ENCODE measurements at regions not wholly inside any gene's neighbourhood (a gene's known extent, or its start where the extent isn't known, plus 50 kb on each side); places are given as distances from the start of the nearest gene placed in this dataset.

DNA sequence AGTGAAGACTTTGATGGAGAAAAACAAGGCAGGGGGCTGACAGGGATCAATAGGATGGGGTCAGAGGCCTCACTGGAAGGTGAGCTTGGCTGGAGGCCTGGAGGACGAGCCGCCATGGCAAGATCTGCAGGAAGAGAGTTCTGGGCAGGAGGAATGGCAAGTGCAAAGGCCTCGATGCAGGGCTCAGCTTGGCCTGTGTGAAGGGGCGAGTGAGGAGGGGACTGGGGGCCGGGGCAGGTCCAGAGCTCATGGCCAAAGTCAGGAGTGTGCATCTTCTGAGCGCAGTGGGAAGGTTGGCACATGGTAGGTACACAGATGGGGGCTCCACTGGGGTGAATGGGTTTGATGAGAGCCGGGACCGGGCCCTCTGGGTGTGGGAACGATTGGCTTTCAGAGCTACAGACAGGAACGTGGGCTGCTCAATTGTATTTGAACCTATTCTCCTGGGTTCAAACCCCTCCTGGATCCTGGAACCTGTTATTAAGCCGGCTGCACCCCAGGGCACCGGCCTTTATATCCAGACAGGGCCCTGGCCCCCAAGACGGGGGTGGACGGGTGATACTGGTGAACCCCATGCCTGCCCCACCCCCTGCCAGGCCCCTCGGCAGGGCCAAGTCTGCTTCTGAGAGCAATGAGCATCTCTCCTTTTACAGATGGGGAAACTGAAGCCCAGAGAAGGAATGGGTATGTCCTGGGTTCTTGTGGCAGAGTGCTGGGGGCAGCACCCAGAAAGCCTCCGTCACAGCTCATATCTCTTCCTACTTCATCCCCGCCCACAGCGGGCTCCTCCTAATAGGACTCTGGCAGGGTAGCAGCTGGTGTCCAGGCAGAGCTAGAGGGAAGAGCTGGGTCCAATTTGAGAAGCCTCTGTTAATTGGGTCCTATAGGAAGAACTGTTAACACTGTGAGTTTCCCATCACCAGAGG, 106.1 kb downstream of the CEBPB start:
- no peak for TF ChIP-seq CTCF (IDR thresholded peaks at IDR 0.05; ENCODE audit: low read length)
- TF ChIP-seq EZH2 (IDR thresholded peaks at IDR 0.05; ENCODE audit: borderline replicate concordance, low read length) = no peak
